OCI-LY3 (cell line): ENCODE measurements at regions not wholly inside any gene's neighbourhood (a gene's known extent, or its start where the extent isn't known, plus 50 kb on each side); places are given as distances from the start of the nearest gene placed in this dataset.

Source experiments
- H2AFZ ChIP-seq: fragments of 200-600, 300-600 bp; shearing (Covaris generic); 2 replicates; pipeline ENCODE4 v1.6.0; 2014; ENCODE audit warnings: antibody characterized with exemption, low read depth, low read length
- H3K27ac ChIP-seq: fragments of 200-600, 300-600 bp; sonication (generic); 2 replicates; pipeline ENCODE4 v1.5.1; 2014; ENCODE audit warnings: mild to moderate bottlenecking, low read length, moderate library complexity, mixed read lengths
- H3K27me3 ChIP-seq: fragments of 200-600, 300-600 bp; sonication (generic); 2 replicates; pipeline ENCODE4 v1.6.1; 2014; ENCODE audit warnings: low read depth, low read length, mixed read lengths
- H3K36me3 ChIP-seq: fragments of 200-600, 300-600 bp; sonication (generic); replicated peaks from 2 replicates; pipeline ENCODE3; 2014; ENCODE audit warnings: low read depth, low read length, mixed read lengths
- H3K4me1 ChIP-seq: fragments of 300-600, 200-600 bp; sonication (generic); 2 replicates; pipeline ENCODE4 v1.6.1; 2014; ENCODE audit warnings: low read length, mixed read lengths
- H3K4me2 ChIP-seq: fragments of 200-600, 300-600 bp; sonication (generic); 2 replicates; pipeline ENCODE4 v1.6.1; 2014; ENCODE audit warnings: low read length, mixed read lengths
- H3K4me3 ChIP-seq: fragments of 300-600, 200-600 bp; sonication (generic); 2 replicates; pipeline ENCODE4 v1.5.1; 2014; ENCODE audit warnings: antibody characterized with exemption, mild to moderate bottlenecking, low read length, moderate library complexity
- H3K79me2 ChIP-seq: fragments of 300-600, 200-600 bp; shearing (Covaris generic); 2 replicates; pipeline ENCODE4 v1.6.1; 2014; ENCODE audit warnings: mild to moderate bottlenecking, low read length, mixed read lengths
- H3K9ac ChIP-seq: fragments of 300-600, 200-600 bp; shearing (Covaris generic); 2 replicates; pipeline ENCODE4 v1.6.0; 2014; ENCODE audit warnings: mild to moderate bottlenecking, low read length, moderate library complexity
- H3K9me3 ChIP-seq: fragments of 200-600, 300-600 bp; shearing (Covaris generic); 2 replicates; pipeline ENCODE4 v1.6.1; 2014; ENCODE audit warnings: low read length, mixed read lengths; ENCODE audit not compliant: insufficient read depth
- H4K20me1 ChIP-seq: fragments of 200-600, 300-600 bp; sonication (generic); 2 replicates; pipeline ENCODE4 v1.6.1; 2016; ENCODE audit warnings: low read length, mixed read lengths; ENCODE audit not compliant: insufficient read depth
- CTCF ChIP-seq: fragments of 200-600, 300-600 bp; sonication (generic); IDR thresholded peaks from 2 replicates; pipeline ENCODE4 v1.5.1; 2014; ENCODE audit warnings: antibody characterized with exemption, low read length, low read depth
- EZH2phosphoT487 ChIP-seq: fragments of 200-600 bp; shearing (Covaris generic); IDR thresholded peaks from 2 replicates; pipeline ENCODE4 v1.6.1; 2018; ENCODE audit warnings: antibody characterized with exemption, mixed run types, low read depth

GRCh38 chr5:174572591-174572990, 151.8 kb upstream of the MSX2 start:
- no peak overlapping the region for H3K27ac ChIP-seq
- H3K9ac ChIP-seq: no peak overlapping the region
- H3K9me3 ChIP-seq: no peaks in the 10 kb centered on the region
- H3K4me1 ChIP-seq: no peaks in the 10 kb centered on the region
- no peak overlapping the region for H2AFZ ChIP-seq
- H3K36me3 ChIP-seq: no peaks in the 10 kb centered on the region
- H4K20me1 ChIP-seq: no peaks in the 10 kb centered on the region
- H3K4me3 ChIP-seq: no peak overlapping the region
- H3K27me3 ChIP-seq: no peaks in the 10 kb centered on the region
- TF ChIP-seq CTCF (no peak), EZH2phosphoT487 (no peak)
- H3K79me2 ChIP-seq: no peaks in the 10 kb centered on the region
- H3K4me2 ChIP-seq: no peak overlapping the region

- Histone ChIP-seq H3K4me1 (no peaks in the 10 kb centered on the region), H3K36me3 (no peaks in the 10 kb centered on the region), H3K4me2 (no peak overlapping the region), H3K9me3 (no peaks in the 10 kb centered on the region), H2AFZ (no peak overlapping the region), H3K27me3 (no peaks in the 10 kb centered on the region), H3K27ac (no peak overlapping the region), H4K20me1 (no peaks in the 10 kb centered on the region), H3K9ac (no peak overlapping the region), H3K79me2 (no peaks in the 10 kb centered on the region), H3K4me3 (no peak overlapping the region)
- no peak for TF ChIP-seq EZH2phosphoT487
- TF ChIP-seq CTCF: no peak
Observed at GRCh38 chr5:174573221-174573994, 151.0 kb upstream of the MSX2 start.

GRCh38 chr5:174575043-174575442, 149.3 kb upstream of the MSX2 start:
- Histone ChIP-seq H4K20me1 (no peaks in the 10 kb centered on the region), H3K4me1 (no peaks in the 10 kb centered on the region), H3K79me2 (no peaks in the 10 kb centered on the region), H2AFZ (no peak overlapping the region), H3K4me2 (no peak overlapping the region), H3K36me3 (no peaks in the 10 kb centered on the region), H3K9ac (no peak overlapping the region), H3K27me3 (no peaks in the 10 kb centered on the region), H3K4me3 (no peak overlapping the region), H3K27ac (no peak overlapping the region), H3K9me3 (no peaks in the 10 kb centered on the region)
- TF ChIP-seq CTCF (no peak), EZH2phosphoT487 (no peak)

- Histone ChIP-seq H3K4me3 (no peak overlapping the region), H3K4me2 (no peak overlapping the region), H2AFZ (no peak overlapping the region), H3K79me2 (no peaks in the 10 kb centered on the region), H4K20me1 (no peaks in the 10 kb centered on the region), H3K27ac (no peak overlapping the region), H3K9me3 (no peaks in the 10 kb centered on the region), H3K27me3 (no peaks in the 10 kb centered on the region), H3K4me1 (no peaks in the 10 kb centered on the region), H3K36me3 (no peaks in the 10 kb centered on the region), H3K9ac (no peak overlapping the region)
- TF ChIP-seq EZH2phosphoT487: no peak
- no peak for TF ChIP-seq CTCF
Observed at GRCh38 chr5:174576042-174576441, 148.3 kb upstream of the MSX2 start.
